Fibroblast of upper back skin (primary cell): ENCODE measurements at regions not wholly inside any gene's neighbourhood (a gene's known extent, or its start where the extent isn't known, plus 50 kb on each side); places are given as distances from the start of the nearest gene placed in this dataset.
"Not testable (repeated sequence)": the region's sequence is repeated elsewhere in the genome, so short reads cannot be mapped to it uniquely, and the experiment has no call there.

Experiments used
- DNase-seq: peaks from one replicate; pipeline ENCODE4 v3.0.0-alpha.2; 2013

DNA sequence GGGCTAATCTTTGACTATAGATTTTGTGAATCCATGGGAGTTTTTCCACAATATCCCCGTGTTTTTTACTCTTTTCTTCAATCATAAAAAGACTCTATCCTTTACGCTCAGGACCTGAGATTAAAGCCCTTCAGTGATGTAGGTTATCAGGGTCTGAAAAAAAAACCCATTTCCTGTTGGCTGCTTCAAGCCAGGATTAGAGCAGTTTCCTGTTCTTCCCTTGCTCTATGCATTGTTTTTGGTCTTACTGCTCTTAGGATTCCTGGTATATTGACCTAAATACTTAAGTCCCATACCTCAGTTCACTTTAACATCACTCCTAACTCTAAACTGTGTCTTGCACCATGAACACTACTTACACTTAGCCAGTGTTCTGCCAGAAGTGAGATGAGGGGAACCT is 319.3 kb upstream of the CHD1 start:
- DNase-seq: no peak

DNA sequence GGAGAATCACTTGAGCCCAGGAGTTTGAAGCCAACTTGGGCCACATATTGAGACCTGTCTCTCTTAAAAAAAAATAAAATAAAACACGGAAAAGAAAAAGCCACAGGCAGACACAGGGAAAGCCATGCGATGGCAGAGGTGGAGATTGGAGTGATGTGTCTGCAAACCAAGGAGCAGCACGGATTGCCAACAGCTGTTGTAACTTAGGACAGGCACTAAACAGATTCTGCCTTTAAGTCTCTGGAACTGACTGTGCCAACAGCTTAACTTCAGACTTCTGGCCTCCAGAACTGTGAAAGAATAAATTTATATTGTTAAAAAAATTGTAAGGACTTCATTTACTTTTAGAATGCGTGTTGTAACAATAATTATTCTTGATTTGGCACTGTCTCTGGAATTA is 318.5 kb upstream of the CHD1 start:
- DNase-seq: no peak

DNA sequence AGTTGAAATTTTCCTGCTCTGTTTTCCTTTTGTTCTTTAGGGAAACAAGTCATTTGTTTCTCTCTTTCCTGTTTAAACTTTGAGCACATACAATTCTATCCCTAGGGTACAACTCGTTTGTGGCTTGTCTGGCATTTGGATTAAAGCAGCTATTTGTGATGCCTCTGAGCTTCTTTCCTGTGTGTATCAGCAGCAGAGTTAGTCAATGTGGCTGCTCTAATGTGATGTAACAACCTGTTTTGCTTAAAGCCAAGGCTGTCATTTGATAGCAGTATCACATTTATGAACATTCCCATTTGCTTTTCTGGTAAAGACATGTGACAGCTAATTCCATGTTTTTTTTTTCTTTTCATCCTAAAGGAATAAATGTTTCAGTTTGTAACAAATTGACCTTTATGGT is 314.3 kb upstream of the CHD1 start:
- no peak for DNase-seq

DNA sequence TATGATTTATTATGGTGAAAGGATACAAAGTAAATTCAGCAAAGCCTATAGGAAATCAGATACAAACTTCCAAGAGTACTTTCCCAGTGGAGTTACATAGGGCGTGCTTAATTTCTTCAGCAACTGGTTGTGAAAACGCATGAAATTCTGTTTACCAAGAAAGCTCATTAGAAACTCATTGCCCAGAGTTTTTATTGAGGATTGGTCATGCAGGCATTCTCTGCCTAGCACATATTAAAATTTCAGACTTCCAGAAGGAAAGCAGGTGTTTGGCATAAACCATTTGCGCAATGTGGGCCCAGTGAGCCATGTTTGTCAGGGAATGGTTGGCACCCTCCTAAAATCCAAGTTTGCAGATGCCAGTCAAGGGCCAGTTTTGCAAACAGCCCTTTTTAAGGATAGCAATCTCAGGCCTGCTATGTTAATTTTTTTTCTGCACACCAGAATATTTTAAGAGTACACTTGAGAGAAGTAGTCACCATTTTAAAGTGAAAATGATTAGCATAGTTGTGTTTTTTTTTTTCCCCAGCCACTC is 311.1 kb upstream of the CHD1 start:
- no peak for DNase-seq

DNA sequence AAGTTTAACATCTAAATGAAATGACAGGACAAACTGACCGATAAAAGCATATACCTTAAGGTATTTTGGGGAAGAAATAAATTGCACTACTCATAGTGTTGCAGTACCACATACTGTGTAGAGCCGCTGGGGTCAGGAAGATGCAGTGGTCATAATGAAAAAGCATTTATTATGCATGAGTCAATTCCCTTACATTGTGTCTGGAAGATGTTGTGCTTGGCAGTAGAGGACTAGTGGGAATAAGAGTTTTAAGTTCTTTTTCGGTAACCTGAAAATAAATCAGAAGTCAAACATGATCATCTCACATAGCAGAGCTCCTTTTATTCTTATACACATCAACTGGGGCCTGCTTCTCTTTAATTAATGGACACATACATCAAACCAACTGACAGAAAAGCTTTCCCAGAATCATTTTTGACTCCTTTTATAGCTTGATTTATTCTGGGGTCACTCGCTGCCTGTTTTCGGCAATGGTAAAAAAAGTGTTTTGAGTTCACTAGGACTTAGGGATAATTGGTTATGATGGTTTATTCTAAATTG is 262.5 kb upstream of the CHD1 start:
- DNase-seq: peak; percentile 49

DNA sequence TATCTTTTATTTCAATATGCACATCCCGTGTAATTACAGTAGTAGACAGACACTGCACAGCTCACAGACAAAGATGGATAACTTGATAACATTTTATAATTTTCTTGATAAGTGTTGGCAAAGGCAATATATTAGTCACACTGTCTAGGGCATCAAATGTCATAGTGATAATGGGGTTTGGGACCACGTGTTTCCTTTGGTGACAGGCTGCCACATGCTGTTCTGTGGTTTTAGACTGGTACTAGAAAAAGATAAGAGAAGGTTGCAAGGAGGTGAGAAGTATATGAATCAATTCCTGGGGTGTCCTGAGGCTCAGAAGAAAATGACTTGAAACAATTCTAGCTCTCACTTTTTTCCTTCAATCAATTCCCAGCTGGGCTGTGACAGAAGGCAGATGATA is 258.8 kb upstream of the CHD1 start:
- no peak for DNase-seq

DNA sequence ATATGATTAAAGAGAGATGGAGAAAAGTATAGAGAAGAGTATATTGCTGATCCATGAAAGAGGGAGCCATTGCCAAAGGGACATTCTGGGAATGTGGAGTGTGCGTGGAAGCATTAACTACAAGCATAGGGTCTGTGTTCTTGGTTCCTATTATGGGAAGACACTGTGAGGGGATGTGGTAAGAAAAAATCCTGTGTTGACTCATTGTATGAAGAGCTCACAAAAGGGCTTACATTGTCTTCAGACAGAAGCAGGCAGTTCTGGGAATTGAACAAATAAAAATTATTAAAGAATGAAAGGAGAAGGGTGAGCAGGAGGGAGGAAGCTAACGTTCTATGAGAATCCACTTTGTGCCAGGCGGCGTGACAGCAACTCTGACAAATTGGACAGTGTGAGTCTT is 250.4 kb upstream of the CHD1 start:
- DNase-seq: no peak

DNA sequence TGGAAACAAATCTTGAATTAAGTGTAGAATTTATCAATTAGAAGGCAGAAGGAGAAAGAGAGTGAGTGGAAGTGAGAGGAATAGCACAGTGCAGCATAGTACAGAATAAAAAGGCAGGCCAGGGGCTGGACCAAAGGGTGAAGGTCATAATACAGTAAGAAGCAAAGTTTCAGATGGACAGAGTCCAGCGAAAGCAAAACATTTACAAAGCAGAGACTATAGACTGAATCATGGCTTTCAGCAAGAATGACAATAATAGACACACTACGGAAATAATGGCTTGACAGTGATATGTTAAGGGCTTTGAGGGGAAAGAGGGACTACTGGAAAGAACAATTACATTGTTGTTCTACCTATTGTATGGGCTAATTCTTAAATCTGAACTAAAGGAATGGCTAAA is 249.0 kb upstream of the CHD1 start:
- no peak for DNase-seq

DNA sequence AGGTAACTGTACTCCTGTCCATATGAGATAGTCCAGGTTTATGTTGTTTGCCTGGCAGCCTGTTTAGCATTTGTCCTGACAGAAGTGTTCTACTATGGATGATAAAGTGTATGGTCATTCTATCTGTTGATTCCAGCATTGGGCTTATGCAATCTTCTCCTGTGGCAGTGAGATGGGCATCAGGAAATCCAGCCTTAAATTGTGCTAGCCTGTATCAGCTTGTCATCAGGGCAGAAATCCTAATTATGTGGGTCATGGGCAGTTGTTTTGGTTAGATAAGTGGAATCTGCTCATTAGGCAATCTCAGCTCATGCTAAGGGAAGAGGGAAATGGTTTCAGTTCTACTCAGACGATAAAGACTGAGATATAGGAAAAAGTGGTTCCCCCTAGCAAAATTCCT is 247.4 kb upstream of the CHD1 start:
- DNase-seq: no peak

DNA sequence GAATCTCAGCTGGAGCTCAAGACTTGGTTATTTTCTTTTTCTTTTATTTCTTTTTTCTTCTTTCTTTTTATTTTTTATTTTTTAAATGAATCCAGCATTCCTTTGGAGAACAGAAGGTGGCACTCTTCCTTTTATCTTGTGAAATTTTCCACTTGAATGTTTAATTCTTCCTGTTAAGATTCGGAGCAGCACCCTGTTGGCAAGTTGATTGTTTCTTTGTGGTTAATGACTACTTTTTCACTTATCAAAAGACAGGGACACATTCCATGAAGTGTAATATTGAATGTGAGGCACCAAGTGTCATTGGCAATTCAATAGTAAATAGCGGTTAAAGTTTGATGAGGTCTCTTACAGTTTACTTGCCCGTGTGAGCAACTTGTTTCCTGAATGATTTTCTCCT is 240.5 kb upstream of the CHD1 start:
- DNase-seq: no peak

DNA sequence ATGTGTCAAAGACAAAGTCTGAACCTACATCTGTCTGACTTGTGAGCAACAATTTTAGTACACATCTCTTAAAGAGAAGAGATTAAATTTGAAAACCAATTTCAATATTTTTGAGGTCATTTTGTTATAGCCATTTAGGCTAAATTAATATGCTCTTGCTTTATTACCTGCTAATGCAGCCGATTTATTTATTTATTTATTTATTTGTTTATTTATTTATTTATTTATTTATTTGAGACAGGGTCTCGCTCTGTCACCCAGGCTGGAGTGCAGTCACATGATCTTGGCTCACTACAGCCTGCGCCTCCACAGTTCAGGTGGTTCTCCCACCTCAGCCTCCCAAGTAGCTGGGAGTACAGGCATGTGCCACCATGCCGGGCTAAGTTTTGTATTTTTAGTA is 232.7 kb upstream of the CHD1 start:
- not testable (repeated sequence) for DNase-seq

DNA sequence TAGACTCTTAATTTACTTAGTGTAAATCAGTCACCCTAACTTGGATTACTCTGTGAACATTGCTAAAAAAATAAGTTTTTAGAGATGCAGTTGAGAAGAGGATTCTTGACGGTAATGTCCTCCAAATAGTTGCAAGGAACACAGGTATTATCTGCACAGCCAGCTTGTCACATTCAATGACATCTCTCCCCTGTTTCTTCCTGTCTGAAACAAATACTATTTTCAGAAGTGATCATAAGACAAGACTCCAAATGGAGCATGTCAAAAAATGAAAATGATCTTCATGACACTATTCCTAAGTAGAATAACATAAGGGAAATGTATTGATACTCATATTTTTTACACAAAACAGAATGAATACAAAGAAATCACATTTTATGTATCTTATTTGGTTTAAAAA is 227.9 kb upstream of the CHD1 start:
- no peak for DNase-seq

DNA sequence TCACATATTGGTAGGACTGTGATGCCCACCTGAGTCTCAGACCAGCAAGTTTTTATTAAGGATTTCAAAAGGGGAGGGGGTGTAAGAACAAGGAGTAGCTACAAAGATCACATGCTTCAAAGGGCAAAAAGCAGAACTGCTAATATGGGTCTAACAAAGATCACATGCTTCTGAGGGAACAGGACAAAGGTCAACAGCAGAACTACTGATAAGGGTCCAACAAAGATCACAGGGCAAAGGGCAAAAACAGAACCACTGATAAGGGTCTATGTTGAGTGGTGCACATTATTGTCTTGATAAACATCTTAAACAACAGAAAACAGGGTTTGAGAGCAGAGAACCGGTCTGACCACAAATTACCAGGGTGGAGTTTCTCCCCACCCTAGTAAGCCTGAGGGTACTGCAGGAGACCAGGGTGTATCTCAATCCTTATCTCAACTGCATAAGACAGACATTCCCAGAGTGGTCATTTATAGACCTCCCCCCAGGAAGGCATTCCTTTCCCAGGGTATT is 214.5 kb upstream of the CHD1 start:
- DNase-seq: not testable (repeated sequence)

DNA sequence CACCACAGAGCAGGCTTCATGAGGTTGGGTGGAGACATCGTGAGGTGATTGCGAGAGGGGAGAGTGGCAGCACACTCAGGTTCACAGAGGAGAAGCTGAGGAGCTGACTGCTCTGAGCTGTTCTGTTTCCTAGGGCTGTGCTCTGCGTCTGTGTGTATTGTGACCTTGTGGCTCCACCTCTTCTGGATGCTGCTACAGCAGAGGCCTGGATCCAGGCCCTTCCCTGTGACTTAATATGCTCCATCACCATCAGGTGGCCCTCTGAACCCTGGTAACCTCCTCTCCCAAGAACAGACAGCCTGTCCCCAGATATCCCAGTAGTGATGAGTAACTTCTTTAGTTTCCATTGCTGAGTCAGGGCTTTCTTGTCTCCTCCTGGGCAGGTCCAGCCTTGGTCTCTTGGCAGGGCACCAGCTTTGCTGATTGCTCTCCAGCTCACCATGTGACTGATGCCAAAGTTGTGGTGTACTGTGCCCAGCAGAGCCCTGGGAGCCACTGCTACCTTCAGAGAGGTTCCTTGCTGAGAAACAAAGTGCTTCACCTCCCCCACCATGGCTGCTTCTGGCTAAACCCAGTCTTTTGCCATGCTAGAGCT is 212.8 kb upstream of the CHD1 start:
- no peak for DNase-seq

DNA sequence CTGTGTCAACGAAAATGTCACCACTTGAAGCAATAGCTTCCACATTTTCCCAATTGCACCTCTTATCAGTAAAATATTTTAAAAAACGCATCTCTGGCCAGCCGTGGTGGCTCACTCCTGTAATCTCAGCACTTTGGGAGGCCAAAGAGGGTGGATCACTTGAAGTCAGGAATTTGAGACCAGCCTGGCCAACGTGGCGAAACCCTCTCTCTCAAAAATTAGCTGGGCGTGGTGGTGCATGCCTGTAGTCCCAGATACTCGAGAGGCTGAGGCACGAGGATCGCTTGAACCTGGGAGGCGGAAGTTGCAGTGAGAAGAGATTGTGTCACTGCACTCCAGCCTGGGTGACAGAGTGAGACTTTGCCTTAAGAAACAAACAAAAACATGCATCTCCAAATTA is 210.1 kb upstream of the CHD1 start:
- DNase-seq: no peak

DNA sequence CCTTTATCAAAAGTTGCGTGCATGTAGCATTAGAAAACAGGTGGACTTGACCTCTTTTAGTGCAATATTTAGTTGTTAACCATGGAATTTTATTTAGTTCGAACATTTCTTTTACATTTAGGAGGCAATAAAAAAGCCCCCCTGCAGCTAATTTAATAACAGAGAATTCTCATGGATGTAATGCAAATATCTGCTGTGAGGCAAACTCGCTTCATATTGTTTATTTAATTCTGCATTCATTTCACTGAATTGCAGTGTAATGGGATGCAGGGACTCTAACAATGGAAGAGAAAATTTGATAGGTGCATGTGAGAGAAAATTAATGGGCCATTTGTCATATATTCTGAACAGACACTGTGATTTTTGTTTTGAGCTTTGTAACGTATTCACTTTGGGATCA is 205.1 kb upstream of the CHD1 start:
- no peak for DNase-seq

DNA sequence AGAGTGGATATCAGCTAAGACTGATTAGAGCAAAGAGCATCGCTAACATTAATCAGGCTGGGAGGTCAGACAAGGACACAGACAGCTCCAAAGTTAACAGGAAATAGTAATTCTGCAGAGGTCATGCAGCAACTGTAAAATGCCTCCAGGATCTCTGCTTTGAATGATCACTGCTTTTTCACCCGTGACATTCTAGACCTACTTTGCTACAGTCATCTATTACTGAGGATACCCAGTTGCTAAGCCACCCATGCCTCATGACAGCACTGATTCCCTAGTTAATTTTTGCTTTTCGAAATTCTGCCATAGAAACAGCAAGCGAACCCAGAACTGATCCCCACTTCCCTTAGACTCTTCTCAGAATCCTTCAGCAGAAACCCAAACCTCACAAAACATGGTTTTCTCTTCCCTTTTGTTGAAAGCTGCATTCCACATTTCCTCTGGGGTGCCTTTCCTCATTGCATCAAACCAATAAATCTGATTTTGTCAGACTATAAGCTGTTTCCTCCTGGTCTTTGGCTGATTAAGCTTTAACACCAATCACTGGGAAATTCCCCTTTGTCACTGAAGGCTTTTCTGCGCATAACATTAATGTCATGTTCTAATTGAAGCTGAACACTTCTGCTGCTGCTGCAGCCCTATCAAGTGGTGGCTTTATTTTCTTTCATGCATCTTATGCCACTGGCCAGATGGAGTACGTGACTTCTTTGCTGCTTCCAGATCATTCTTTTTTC is 201.1 kb upstream of the CHD1 start:
- no peak for DNase-seq

DNA sequence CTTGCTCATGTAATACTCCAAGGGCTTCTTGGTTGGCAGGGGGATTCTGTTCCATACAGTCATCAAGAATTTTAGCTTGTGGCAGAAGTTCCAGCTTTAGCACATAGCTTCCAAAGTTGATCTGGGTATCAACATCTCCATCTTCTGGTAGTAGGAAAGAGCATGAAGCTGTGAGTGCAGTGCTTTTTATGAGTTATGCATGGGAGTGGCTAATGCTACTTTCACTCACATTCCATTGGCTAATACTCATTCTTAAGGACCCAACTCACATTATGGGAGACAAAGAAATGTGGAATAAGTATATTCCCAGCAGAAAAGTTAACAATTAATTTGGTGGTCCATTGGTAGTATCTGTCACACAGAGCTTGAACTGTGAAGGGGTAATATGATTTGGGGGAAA is 194.2 kb upstream of the CHD1 start:
- DNase-seq: peak; percentile 12

DNA sequence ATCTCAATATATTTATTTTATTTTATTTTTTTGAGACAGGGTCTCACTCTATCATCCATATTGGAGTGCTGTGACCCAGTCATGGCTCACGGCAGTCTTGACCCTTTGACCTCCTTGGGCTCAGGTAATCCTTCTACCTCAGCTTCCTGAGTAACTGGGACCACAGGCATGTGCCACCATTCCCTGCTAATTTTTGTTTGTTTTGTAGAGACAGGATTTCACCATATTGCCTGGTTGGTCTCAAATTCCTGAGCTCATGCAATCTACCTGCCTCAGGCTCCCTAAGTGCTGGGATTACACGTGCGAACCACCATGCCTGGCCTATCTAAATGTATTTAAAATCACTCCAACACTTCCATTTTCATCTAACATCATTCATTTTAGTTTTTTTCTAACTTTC is 190.5 kb upstream of the CHD1 start:
- no peak for DNase-seq

DNA sequence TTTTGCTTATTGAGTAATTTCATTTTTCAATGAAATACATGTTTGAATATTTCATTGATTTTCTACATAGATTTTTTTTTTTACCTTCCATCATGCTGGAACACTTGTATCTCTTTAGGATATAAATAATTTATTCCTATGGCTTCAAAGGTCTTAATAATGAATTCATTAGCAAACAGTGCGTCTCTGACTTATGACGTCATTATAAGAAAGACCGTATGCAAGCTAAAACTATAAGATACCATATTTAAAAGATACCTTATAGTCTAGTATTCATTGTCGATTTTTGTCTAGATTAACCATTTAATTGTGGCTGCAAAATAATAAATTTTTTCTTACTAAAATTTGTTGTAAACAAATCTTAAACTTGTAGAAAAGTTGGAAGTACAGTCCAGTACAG is 187.7 kb upstream of the CHD1 start:
- DNase-seq: no peak

DNA sequence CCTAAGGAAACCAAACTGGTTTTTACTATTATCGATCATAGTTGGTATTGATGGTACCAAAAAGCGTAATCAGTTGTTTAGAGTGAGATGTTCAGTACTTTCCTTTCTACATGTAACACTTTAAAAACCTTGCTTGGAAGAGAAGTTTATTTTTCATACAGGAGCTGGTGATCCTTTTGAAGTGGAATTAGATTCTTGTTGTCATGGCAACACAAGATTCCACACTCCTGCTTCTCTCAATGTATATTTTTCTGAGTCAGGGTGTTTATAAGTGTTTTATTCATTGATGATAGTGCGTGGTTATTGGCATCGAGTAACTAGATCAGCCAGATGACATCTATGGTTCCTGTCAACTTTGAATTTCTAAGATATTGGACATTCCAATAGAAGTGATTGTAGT is 181.1 kb upstream of the CHD1 start:
- DNase-seq: no peak

DNA sequence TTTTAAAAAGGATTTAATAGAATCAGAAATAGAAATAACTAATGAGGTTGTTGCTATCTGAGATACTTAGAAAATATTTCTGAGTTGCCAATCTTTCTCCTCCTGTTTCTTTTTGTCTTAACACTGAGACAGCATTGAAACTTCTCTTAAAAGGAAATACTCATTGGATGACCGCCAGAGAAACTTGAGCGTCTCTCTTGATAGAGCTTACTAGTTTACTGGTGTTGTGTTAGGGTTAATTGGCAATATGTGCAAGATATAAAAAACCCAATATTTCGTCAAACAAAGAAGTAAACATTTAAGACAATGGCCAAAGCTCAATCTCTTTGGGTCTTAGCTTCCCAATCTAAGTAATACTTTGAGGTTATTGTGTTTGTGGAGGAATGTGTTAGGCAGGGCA is 176.4 kb upstream of the CHD1 start:
- peak; percentile 25 for DNase-seq

DNA sequence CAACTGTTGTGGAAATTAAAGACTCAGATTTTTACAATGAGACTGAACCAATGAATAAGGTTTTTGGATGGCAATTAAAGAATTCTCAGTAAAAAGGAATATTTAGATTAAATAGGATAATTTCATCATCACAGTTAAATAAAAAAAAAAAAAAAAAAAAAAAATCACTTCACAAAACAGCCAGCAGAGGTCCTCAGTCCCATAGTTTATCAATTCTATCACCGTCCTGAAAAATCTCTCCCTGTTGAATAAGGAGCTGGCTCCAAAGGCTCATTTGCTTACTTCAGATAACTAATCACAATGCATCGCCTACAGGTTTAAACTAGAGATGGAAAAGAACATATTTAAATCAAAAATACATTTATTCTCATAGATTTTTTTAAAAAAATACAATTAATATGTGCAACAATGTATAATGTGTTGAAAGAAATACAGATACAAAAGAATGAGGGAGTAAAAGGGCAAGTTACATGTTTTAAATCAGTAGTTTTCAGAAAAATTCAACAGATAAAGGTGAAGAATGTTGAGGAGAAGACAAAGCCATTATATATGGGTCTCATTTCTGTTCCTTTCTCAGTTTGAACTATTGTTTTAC is 175.8 kb upstream of the CHD1 start:
- peak; percentile 29 for DNase-seq
